ENCODE measurements at regions not wholly inside any gene's neighbourhood (a gene's known extent, or its start where the extent isn't known, plus 50 kb on each side); places are given as distances from the start of the nearest gene placed in this dataset.

- TF ChIP-seq TAF1 (IDR thresholded peaks at IDR 0.05; ENCODE audit: low read depth) (no peak), RAD21 (IDR thresholded peaks at IDR 0.05; ENCODE audit: low read depth) (no peak), USF1 (IDR thresholded peaks at IDR 0.05) (no peak), TEAD4 (IDR thresholded peaks at IDR 0.05) (no peak), MAX (IDR thresholded peaks at IDR 0.05) (no peak), YY1 (IDR thresholded peaks at IDR 0.05; ENCODE audit: low read depth) (no peak), NFIC (IDR thresholded peaks at IDR 0.05) (no peak), CEBPB (IDR thresholded peaks at IDR 0.05) (no peak), EP300 (IDR thresholded peaks at IDR 0.05; ENCODE audit: borderline replicate concordance) (no peak), CREB1 (IDR thresholded peaks at IDR 0.05; ENCODE audit: low read depth) (no peak), EGR1 (IDR thresholded peaks at IDR 0.05) (no peak), REST (IDR thresholded peaks at IDR 0.05; ENCODE audit: low read depth) (no peak)
Observed at GRCh38 chr5:62935660-62936059, 357.0 kb downstream of the LRRC70 start.
